ENCODE measurements at regions not wholly inside any gene's neighbourhood (a gene's known extent, or its start where the extent isn't known, plus 50 kb on each side); places are given as distances from the start of the nearest gene placed in this dataset.

DNA sequence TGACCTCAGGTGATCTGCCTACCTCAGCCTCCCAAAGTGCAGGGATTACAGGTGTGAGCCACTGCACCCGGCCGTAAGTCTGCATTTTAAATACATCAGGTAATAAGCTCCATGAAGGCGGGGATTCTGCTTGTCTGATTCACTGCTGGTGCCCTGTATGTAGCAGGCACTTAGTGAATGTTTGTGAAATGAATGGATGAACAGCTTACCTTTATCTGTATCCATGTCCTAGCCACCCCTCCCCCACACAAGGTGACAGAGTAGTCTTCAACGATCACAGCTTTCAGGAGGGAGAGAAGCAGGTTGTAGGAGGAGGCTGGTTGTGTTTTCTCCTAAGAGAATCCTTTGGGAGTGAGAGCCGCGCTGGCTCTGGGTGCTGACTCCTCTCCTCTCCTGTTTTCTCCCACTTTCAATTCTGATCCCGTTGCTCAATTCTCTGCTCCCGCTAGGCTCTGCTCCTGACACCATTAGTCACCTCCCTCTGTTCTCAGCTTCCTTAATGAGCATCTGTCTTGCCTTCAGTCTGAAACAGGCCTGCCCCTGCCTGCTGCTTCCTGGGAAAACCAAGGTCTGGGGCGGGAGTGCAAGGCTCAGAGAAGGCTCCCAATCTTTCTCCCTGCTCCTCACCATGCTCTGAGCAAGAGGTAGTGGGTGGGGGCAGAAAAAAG lies 88.8 kb upstream of the CTNNA1 start:
- DNase-seq, result no peak

DNA sequence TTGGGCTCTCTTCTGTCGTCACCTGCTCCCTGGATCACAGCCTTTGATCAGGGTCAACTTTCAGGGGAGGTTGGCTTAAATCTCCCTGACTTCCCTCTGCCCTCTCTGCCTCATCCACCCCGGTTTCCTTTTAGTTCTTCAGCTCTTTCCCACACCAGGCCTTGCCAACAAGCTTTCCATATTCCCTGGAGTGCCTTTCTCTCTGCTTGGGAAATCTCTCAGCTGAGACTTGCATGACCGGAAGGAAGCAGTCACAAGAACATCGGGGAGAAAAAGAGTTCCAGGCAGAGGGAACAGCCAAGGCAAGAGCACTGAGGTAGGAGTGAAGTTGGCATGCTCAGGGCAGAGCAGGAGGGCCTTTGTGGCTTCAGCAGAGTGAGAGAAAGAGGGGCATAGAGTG lies 88.4 kb upstream of the HSPA9 start:
- no peak for DNase-seq

DNA sequence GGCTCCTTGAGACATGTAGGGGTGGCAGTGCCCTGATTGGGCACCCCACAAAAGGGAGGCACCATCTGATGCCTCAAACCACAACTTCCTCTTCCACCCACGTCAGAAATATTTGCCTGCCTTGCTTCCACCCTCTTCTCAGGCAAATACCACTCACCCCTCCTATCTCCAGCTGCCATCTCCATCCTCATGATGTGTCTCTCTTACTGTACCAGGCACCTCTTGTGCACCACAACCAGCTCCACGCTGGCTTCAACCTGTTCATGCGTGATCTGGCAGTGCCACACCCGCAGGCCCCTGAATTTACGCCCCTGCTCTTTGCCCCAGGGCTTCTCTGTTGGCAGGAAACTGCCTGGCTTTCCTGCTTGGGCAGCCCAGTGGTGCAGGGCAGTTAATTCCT lies 87.8 kb upstream of the HSPA9 start:
- DNase-seq, result no peak

DNA sequence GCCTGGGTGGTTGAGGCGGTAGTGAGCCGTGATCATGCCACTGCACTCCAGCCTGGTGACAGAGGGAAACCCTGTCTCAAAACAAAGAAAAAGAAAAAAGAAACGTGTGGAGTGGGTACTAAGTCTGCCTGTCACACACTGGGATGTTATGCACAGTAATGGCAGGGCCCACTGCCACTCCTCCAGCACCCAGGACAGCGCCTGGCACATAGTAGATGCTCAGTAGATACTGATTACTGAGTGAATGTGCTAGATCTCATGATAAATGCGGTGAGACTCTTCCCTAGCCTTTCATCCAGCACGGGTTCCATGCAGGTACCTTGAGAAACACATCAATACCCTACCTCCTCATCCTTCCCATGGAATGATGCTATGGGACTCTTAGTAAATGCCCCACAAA lies 87.4 kb upstream of the HSPA9 start:
- no peak for DNase-seq

DNA sequence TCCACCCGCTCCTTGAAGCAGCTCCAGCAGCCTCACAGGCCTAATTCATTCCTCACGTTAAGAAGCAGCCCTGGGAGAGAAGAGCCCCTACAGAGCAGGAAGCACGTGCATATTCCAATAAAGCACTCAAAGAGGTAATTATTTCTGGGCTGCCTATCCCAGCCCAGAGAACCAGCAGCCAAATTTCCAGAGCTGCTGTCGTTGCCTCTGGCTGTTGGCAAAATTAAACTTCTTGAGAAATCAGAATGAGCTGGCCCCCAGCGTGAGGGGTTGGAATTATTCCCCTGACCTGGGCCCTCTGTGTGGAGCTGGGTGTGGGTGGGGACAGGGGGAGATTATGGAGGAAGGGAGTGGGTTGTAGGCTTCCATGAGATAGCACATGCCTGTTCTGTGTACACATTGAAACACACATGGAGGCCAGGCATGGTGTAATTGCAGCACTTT lies 86.8 kb upstream of the HSPA9 start:
- no peak for DNase-seq

DNA sequence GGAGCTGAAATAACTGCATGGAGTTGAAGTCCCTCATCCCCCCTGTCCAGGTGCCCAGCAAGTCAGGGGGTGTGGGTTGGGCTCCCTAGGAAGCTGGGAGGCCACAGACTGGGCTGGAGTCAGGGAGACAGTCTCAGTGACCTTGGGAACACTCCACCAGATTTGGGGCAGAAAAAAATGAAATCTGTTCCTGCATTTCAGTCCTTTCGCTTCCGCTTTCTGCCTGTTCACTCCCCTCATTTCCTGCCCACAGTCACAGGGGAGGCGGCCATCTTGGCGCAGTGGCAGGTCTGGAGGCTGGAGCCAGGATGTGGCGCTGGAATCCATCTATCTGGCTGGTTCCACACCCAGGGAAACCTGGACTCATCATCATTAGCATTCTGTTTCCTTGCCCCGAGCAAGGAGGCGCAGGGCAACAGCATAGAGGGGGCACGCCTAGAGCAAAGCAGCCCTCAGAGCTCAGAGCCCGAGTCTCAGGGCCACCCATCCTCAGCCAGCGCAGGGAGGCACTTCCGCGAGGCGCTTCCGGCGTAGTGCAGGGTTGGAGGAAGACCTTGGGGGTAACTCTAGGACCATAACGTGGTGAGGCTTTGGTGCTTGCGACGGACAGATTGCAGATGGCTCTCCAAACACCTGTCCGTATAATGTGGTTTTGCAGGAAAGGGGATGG lies 86.2 kb upstream of the HSPA9 start:
- no peak for DNase-seq

DNA sequence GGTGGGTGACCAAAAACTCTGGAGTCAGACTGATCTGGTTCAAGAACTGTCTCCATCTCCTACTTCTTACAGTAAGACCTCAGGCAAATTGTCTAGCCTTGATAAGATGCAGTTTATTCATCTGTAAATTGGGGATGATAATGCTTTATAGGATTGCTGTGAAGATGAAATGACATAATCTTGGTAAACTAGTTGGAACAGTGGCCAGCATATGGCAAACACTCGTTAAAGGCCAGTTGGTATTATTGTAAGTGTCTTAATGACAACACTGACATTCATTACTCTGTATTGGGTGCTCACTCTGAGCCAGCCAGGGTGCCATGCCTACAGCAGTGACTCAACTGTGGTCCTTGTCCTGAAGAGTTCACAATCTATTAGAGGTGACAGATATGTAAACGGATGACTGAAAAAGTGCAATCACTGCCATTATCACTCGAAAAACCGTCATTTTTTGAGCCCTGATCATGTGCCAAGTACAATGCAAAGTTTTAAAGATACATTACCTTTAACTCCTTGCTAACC lies 84.9 kb upstream of the HSPA9 start:
- no peak for DNase-seq

DNA sequence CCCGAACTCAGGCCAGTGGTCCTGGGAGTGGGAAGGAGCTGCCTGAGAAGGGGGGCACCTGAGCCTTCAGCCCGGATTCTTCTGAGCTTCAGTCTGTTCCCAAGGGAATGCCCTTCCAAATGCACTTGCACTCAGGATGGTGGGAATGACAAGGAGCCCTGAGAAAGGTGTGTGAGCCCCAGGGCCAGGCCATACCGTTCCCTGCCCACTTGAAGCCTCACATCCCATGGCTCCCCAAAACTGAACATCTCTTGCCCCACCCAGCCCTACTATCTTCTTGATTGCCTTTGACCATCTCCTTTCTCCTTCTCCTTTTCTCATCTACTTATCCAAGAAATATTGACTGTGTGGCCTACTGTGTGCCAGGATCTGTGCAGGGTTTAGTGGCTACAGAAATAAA lies 84.4 kb upstream of the HSPA9 start:
- no peak for DNase-seq

DNA sequence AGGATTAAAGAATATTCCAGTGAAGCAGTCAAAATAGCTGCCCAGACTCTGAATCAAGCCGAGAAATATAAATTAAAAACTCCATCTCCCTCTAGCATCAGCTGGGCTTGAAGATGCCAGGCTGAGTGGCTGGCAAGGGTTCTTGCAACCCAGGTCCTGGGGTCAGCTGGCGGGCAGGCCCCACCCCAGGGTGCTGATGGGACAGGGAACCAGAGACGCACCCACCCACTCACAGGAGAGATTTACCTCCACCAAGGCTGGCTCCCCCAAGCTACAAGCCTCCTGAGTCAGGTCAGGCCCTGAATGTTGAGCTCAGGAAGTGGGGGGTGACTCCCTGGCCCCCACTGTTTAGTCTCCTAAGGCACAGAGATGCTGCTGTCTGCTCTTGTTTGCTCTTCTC lies 83.9 kb upstream of the HSPA9 start:
- no peak for DNase-seq

DNA sequence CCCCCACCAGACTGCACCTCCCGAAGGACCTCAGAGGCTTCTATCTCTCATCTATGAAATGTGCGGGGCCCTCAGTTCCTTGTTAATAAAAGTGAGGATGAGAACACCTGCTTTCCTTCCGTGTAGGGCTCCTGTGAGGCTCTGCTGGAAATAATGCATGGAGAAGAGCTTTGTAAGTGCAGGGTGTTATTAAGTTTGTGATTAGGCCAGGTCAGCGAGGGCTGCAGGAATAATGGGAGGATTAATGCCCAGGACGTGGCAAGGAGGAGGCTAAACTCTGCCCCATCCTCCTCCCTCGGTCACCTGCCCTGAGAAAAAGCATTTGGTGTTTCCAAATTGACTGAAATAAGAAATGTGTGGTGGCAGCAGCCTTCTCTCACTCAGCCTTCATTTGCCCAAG lies 83.5 kb upstream of the HSPA9 start:
- no peak for DNase-seq

DNA sequence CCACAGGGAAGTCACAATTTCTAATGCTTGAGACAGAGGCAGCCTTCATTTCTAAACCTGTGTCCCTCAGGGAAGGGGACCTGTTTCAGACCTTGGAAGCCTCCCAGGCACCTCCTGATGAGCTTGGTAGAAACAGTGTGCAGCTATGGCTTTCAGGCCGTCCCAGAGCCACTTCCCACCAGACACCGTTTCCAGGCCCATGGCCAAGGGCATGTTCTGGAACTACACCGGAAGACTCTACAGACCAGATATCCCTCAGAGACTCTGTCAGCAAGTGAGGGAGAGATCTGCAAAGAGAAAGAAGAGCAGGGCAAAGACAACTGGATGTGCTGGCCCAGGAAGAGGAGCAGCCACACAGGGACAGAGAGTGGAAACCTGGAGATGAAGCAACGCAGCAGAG lies 82.2 kb upstream of the HSPA9 start:
- DNase-seq, result no peak

DNA sequence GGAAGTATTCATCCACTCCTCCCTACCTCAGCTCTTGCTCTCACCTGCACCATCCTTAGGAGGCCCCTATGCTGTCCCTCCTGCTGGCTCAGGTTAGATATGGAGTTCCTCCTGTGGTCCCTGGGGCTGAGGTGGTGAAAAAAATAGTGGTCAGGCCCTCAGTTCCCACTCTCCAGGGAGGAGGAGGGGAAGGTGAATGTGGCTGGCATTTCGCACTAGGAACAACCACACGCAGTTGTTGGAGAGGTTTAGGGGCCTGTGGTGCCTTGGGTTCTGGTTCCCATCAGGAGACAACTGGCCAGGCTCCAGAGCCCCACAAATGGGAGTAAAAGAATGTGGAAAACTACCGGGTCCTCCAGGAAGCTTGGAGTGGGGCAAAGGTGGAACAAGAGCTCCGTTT lies 81.7 kb upstream of the HSPA9 start:
- DNase-seq, result no peak

DNA sequence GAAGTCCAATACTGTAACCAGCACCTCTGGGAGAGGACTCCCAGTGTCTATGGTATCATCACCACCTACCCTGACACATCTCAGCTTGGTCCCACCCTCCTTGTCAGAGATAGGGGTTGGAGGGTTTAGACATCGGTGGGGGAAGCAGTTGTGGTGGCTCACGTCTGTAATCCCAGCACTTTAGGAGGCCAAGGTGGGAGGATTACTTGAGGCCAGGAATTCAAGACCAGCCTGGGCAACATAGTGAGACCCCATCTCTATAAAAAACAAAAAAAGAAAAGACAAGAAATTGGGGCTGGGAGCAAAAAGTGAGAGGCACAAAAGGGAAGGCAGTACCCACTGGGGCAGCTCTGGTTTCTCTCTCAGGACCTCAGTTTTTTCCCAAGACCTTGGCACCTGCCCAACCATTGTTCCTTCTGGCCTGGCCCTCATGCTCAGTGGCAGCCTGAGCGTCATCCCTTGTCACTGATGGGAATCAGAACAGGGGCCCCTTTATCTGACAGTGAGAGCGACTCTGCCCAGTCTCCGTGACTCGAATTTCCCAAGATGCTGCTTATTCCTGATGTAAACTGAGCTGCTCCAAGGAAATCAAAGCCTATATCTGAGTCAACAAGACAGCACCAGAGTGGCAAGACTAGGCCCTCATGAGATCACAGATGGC lies 80.5 kb upstream of the HSPA9 start:
- DNase-seq, result no peak

DNA sequence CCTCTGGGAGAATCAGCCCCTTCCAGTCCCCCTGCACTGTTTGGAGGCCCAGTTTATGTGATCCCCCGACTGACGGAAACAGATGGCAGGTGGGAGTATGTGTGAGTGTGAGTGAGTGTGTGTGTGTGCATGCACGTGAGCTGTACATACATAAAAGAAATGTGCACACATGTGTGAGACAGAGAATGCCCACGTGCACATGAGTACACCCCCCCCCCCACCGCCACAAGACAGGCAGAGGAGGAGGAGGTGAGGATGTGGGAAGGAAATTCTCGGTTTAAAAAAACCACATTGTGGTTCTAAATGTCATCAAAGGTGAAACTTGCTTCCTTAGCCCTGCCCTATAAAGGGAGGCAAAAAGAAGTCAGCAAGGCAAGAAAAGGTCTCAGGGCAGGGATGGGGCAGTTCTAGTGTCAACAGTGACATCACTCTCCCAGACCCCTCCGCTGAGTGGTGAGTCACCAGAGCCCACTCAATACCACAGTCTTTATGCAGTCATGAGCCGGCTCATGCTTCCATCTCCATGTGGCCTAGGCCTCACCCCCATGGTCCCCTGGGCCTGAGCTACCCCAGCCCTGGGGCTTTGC lies 79.2 kb upstream of the HSPA9 start:
- no peak for DNase-seq

DNA sequence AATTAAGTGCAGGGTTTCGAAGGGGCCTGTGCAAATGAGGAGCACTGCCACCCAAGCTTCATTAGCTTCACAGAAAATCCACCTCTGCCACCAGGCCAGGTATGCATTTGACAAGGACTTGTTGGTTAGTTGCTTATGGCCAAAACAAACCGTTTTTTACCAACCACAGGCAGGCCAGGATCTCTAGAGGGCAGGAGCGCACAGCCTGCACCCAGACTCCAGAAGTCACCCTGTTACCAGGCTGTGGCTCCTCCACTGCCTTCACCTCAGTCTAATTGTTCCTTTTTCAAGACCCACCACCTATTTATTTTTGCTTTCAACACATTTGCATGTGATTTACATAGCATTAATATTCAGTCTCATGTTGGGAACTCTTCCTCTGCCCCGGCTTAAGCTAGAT lies 78.3 kb upstream of the HSPA9 start:
- DNase-seq, result no peak

DNA sequence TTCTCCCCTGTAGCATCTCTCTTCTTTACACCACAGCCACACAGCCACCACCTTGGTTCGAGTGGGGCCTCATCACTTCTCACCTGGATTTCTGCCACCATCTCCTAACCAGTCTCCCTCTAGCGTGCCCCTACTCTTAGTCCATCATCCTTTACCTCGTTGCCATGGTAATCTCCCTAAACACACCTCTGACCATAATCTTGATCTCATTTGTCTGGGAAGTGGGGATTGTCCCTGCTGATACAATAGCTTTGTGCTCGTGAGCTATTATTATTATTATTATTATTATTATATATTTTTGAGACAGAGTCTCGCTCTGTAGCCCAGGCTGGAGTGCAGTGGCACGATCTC lies 76.5 kb upstream of the HSPA9 start:
- no peak for DNase-seq

DNA sequence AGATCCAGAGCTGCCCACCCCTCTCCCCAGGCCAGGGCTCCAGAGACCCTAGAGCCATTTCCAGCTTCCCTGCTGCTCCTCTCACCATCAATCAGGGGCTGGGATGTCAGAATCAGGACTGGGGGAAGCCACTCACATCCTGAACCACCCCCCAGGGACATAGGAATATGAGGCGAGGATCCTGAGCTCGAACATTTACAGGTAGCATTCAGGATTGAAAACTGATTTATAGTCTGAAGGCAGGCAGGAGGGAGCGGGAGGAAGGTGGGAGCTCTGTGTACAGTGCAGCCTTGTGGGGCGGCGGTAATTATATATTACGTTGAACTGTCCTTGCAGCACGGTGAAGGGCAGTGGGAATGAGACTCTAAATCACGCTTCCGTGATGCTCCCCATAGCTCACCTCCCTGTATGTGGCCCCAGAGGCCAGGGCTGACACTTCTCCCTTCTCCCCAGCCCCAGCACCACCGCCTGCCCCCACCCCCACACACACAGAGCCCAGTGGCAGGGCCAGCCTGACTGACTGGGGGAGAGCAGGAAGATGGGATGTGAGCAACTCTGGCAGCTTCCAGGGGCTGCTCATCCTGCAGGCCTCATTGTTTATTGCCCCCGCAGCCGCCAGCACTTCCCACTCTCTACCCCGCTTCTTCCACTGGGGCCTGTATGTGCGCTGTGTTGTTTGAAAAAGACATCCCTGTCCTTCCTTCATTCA lies 76.0 kb upstream of the HSPA9 start:
- DNase-seq, result no peak

DNA sequence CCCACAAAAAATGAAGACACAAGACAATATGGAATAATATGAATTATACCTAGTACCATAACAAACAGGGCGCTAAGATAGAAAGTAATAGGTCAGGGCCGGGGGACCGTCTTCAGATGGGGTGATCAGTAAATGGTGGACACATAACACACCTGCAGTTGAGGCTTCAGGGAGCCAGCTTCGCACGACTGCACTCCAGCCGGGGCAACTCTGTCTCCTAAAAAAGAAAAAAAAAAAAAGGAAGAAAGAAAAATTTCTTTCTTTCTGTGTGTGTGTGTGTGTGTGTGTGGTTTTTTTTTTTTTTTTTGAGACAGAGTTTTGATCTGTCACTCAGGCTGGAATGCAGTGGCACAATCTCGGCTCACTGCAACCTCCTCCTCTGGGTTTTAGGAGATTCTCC lies 75.0 kb upstream of the HSPA9 start:
- no peak for DNase-seq

DNA sequence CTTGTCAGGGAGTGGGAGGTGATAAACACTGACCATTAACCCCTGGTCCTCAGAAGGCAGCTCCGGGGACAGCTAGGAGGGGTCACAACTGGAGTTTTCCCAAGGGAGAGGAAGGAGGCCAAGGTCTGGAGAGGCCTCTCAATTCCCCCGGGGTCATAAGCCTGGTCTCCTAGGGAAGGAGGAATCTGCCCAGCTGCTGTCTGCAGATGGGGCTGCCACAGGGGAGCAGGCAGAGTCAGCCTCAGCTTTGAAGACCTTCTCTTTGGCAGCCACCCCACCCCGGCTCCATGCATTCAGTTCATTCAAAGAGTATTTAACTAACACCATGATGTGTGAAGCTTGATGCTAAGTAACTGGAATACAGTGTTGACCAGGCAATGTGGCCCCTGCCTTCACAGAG lies 74.6 kb upstream of the HSPA9 start:
- DNase-seq, result no peak

DNA sequence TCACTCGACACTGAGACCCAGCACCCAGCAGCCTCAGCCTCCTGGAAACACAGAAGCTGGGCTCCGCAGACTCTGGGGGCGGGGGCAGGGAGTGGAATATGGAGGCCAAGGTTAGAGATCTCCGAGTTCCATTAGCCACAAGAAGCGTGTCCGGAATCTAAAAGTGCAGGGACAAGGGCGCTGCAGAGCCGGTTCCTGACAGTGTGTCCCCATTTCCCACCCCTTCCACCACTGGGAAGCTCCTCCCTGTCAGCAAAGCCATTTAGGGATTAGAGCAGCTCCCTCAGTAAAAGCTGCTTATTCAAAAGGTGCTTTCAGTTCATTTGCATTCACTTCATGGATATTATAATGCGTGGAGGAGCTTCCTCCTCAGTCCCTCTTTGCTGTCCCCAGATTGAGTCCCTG lies 74.1 kb upstream of the HSPA9 start:
- no peak for DNase-seq

DNA sequence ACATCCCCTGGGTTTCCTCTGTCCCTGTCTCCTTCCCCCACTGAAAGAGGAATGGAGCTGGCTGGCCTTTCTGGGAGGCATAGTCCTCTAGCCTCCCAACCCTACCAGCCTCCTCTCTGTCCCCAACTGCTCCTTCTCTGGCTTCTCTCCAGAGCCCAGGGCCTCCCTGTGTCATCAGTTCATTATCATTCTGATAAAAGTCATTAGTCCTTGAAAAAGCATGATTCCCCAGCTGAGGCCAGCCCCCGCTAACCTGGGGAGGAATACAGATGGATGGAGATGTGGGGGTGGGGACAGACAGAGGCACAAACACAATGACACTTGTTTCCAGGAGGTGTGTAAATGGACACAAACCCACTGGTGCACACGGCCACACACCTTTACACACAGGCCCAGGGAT lies 73.6 kb upstream of the HSPA9 start:
- no peak for DNase-seq

DNA sequence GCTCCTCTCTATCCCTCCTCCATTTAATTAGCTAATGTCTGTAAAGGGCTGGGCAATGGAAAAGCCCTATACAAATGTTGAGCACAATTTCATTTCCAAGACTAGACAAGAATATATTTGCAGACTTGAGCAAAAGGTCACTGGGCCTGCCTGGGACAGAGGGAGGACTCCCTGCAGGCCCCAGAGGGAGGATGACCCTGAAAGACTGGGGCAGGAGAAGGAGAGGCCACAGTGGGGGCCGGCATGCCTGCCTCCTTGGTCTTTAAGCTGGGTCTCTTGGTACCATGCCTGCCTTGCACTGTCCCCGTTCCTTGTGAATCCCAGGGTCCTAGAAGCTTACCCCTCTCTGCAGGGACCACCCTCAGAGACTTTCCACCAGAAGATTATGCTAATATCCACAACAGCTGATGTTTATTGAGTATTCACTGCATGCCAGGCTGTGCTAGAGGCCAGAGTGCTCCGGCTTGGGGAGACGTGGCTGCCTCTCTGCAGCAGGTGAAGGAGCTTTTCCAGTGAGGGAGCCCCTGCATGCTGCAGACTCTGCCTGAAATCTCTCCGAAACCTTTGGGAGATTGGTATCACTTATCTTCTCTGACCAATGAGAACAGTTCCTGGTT lies 72.7 kb upstream of the HSPA9 start:
- no peak for DNase-seq

DNA sequence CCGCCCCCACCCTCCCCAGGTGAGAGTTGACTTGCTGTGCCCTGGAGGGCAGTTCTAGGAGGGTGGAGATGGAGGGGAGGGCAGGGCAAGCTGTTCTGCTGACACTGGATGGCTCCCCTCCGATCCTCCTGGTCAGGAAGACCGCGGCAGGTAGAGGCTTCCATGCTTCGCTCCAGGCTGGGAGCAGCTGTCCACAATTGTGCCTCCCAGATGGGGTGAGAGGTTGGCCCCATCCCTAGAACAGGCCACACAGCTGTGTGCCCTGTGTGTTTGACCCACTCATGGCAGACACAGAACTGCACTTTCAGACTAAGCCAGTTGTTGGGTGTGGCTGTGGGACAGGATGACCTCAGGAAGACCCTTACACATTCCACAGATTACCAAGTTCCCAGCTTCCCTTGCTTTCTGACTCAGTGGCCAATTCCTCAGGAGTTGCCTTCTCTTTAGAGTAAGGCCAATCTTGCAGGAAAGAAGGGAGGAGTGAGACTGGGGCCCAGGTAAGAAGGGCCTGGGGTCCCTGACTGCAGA lies 72.1 kb upstream of the HSPA9 start:
- no peak for DNase-seq

All from NCI-H1092 treated with DMSO at 0.1 percent for 48 hours (cell line).